HG03159 (cell line): ENCODE measurements at regions not wholly inside any gene's neighbourhood (a gene's known extent, or its start where the extent isn't known, plus 50 kb on each side); places are given as distances from the start of the nearest gene placed in this dataset.
A peak's percentile ranks its signal among the peaks of the same experiment; 100 is the strongest.

Source experiments
- ATAC-seq: cut with Tn5 transposase; IDR thresholded peaks from one replicate; pipeline ENCODE4 v1.9.1; 2021; ENCODE audit warnings: mild to moderate bottlenecking, moderate library complexity; ENCODE audit not compliant: unreplicated experiment

- ATAC-seq: no peak
These were observed 123.6 kb upstream of the IPO9 start for GRCh38 chr1:201705389-201705788.

DNA sequence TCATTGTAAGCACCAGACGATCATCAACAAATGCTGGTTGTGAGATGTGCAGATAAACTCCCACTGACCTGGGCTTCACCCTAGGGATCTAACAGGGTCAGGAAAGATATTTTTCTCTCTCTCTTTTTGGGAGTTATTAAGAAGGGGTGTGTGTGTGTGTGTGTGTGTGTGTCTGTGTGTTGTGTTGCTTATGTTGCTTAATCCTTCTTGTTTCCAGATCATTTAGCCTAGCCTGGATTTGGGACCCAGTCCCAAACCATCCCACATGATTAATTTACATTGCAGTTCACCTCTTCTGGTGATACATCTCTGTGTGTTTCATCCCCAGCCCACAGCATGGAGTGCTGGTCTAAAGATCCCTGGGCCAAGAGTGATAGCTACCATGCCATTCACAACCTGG, 122.8 kb upstream of the IPO9 start:
- no peak for ATAC-seq

DNA sequence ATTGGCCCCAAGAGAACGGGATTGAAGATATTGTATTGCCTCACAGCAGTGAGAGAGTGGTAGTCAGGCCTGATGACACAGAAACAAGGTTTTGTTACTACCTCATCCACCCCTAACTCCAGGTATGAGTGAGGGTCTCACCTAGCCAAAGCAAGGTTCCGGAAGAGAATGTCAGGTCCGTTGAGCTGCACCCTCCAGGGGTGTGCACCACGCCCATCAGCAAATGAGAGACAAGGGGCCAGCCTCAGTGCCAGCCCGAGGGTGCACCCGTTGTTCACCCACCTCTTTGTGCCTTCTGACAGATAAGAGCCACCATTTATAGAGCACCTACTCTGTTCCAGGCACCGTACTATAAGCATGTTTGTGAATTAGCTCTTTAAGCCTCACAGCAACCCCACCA, 121.9 kb upstream of the IPO9 start:
- no peak for ATAC-seq

DNA sequence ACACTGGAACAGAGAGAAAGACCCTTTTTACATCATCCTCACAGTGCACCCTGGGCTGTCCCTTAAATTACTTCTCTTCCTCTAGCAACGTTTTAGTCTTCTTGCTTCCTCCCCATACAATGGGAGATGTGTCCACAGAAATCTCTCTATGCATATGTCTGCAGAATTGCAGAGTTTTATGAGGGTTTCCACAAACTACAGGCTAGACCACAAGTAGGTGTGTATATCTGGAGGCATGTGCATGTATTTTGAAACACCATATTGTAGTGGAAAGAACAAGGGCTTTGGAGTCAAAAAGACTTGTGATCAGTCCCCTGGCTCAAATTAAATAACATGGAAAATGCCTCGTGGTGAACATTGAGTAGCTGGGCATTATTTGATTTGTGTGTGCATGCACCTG, 121.3 kb upstream of the IPO9 start:
- no peak for ATAC-seq

DNA sequence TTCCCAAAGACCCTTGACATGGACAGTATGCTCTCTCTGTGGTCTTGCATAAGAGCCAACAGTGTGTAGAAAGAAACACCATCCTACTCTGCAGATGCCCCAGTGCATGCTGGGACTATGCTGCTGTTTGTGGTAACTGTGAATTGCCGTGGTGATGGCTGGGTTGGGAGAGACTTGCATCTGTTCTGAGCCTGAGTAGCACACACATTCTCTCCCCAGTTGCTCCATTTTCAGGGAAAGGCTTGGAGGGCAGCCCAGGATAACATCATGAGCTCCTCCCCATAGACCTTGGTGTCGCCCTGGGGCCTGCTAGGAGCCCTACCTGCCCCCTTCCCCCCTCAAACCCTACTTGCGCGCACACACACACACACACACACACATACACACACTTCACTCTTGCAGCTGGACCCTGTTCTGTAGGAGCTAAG, 120.9 kb upstream of the IPO9 start:
- ATAC-seq: no peak

- ATAC-seq: no peak
These were observed 120.3 kb upstream of the IPO9 start for GRCh38 chr1:201708691-201709090.

GRCh38 chr1:201709564-201710295, 119.2 kb upstream of the IPO9 start:
- ATAC-seq: peak; percentile 83

GRCh38 chr1:201710632-201711597, 118.0 kb upstream of the IPO9 start:
- ATAC-seq: no peak

GRCh38 chr1:201711811-201712210, 117.1 kb upstream of the IPO9 start:
- no peak for ATAC-seq

DNA sequence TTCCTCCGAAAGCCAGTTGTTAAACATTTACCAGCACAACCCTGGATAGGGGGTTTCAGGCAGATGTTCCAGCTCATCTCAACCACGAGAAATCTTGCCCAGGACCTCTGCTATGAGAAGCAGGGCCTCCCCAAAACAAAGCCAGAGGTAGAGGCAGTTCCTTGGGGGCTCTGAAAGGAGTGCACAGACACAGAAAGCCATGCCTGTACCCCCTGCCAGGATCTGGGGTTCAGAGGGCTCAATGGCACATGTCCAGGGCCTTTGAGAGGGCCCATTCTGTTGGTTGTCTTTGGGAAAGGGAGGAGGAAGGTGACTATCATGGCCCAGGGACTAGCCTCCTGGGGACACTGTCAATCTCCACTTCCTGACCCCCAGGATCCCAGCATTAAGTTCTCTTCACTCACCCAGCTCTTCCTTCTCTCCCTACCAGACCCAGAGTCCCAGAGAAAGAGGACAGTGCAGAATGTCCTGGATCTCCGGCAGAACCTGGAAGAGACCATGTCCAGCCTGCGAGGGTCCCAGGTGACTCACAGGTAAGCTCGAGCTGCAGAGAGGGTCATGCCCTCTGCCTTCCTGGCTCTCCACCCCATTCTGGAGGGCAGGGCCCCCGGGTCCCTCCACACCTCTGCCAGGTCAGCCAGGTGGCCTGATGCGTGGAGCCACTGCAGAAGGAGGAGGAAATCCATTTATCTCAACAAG, 116.4 kb upstream of the IPO9 start:
- no peak for ATAC-seq

DNA sequence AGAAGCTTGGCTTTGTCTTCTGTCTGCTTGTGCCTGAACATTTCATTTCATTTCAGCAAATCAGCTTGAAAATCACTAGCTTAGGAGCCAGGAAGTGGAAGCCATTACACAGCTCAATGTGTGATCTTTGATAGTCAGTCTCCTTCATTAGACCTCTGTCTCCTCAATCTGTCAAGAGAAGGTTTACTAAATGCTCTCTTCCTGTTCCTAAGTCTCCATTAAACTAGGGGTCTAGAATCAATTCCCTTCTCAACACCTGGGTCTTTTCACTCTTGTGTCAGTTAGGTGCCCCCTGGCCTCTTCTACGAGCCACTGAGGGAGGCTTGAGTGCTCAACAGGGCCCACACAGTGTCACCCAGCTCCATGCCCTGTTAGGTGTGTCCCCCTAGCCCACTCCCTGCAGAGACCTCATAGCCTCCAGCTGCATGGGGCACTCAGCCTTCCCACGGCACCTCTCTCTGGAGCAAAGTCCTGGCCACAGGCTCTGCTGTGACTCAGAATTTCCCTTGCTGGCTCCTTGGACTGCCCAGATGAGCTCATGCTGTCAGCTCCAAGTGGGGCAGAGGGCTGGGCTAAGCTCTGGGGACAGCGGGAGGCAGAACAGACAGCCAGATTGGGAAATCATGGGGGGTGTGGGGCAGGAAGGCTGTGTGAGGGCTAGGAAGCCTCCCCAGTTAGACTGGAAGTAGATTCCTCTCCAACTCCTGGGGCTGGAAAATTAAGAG, 115.7 kb upstream of the IPO9 start:
- no peak for ATAC-seq

DNA sequence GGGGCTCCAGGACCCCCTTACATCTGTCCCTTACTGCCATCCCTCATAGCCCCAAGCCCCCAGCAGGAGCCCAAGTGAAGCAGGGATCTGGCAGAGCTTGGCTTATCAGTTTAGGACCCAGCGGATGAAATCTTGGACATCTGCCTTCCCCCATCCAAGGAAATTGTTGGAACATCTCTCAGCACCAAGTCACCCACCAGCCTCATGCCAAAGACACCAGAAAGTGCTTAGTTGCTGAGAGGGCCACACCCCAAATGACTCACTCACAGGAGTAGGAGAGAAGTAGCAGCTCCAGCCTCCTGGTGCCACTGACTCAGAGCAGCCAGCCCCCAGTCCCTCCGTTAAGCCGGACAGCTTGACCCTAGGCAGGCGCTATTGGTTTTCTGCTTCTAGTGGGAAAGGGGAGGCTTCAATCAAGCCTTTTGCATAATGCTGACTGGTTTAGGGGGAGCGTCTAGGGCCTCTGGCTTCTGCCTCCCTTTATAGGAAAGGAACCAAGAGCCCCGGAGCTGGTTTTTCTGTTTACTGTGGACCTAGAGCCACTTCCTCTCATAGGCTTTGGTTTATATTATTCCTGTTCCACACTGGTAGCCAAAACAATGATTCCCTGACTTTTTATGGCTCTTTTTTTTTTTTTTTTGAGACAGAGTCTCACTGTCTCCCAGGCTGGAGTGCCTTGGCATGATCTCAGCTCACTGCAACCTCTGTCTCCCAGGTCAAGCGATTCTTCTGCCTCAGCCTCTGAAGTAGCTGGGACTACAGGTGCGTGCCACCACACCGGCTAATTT, 114.2 kb upstream of the IPO9 start:
- ATAC-seq: no peak

- no peak for ATAC-seq
These were observed 113.6 kb upstream of the IPO9 start for GRCh38 chr1:201715351-201715750.

GRCh38 chr1:201715801-201716741, 112.9 kb upstream of the IPO9 start:
- ATAC-seq: no peak

- no peak for ATAC-seq
These were observed 112.2 kb upstream of the IPO9 start for GRCh38 chr1:201716742-201717135.

GRCh38 chr1:201717286-201717685, 111.7 kb upstream of the IPO9 start:
- ATAC-seq: no peak

GRCh38 chr1:201718346-201719202, 110.4 kb upstream of the IPO9 start:
- ATAC-seq: no peak
